H9 (cell line): ENCODE measurements at regions not wholly inside any gene's neighbourhood (a gene's known extent, or its start where the extent isn't known, plus 50 kb on each side); places are given as distances from the start of the nearest gene placed in this dataset.

Source experiments
- DNase-seq: peaks from one replicate; pipeline ENCODE4 v3.0.0-alpha.2; 2017
- H2AFZ ChIP-seq: one replicate; pipeline ENCODE4 v1.6.1; 2013; ENCODE audit warnings: mild to moderate bottlenecking, low read length, control low read depth, moderate library complexity
- H2AK5ac ChIP-seq: 2 replicates; pipeline ENCODE4 v1.6.1; 2013; ENCODE audit warnings: low read length, control low read depth, mixed read lengths; ENCODE audit not compliant: insufficient read length
- H2BK120ac ChIP-seq: one replicate; pipeline ENCODE4 v1.6.1; 2013; ENCODE audit warnings: low read depth, mild to moderate bottlenecking, low read length, control low read depth, inconsistent platforms; ENCODE audit not compliant: poor library complexity, severe bottlenecking
- H2BK12ac ChIP-seq: 2 replicates; pipeline ENCODE4 v1.6.1; 2013; ENCODE audit warnings: low read length, control low read depth, mixed read lengths, low read depth; ENCODE audit not compliant: insufficient read length
- H2BK15ac ChIP-seq: 2 replicates; pipeline ENCODE4 v1.6.1; 2013; ENCODE audit warnings: low read depth, low read length, control low read depth
- H2BK20ac ChIP-seq: one replicate; pipeline ENCODE4 v1.6.1; 2013; ENCODE audit warnings: low read depth, mild to moderate bottlenecking, low read length, control low read depth, inconsistent platforms; ENCODE audit not compliant: poor library complexity, severe bottlenecking
- H2BK5ac ChIP-seq: 2 replicates; pipeline ENCODE4 v1.6.1; 2013; ENCODE audit warnings: low read length, control low read depth, mixed read lengths; ENCODE audit not compliant: insufficient read length
- H3K14ac ChIP-seq: 2 replicates; pipeline ENCODE4 v1.6.1; 2013; ENCODE audit warnings: low read length, control low read depth; ENCODE audit not compliant: insufficient read depth
- H3K18ac ChIP-seq: 2 replicates; pipeline ENCODE4 v1.6.1; 2013; ENCODE audit warnings: low read depth, mild to moderate bottlenecking, mixed read lengths, low read length, control low read depth; ENCODE audit not compliant: insufficient read length
- H3K23ac ChIP-seq: 2 replicates; pipeline ENCODE4 v1.6.1; 2013; ENCODE audit warnings: low read length, control low read depth, mixed read lengths, low read depth; ENCODE audit not compliant: insufficient read length
- H3K23me2 ChIP-seq: 2 replicates; pipeline ENCODE4 v1.6.1; 2013; ENCODE audit warnings: low read depth, mild to moderate bottlenecking, mixed read lengths, low read length, control low read depth; ENCODE audit not compliant: insufficient read length, poor library complexity, severe bottlenecking
- H3K27ac ChIP-seq: 2 replicates; pipeline ENCODE4 v1.5.1; 2013; ENCODE audit warnings: low read length, control low read depth, mixed read lengths, low read depth; ENCODE audit not compliant: insufficient read length
- H3K27me3 ChIP-seq: 2 replicates; pipeline ENCODE4 v1.6.1; 2013; ENCODE audit warnings: low read length, control low read depth, inconsistent platforms; ENCODE audit not compliant: insufficient read depth
- H3K4ac ChIP-seq: 2 replicates; pipeline ENCODE4 v1.6.1; 2013; ENCODE audit warnings: low read depth, mild to moderate bottlenecking, control low read depth, inconsistent platforms, low read length, moderate library complexity
- H3K4me1 ChIP-seq: 2 replicates; pipeline ENCODE4 v1.6.1; 2013; ENCODE audit warnings: low read length, control low read depth, inconsistent platforms; ENCODE audit not compliant: insufficient read depth
- H3K4me2 ChIP-seq: 2 replicates; pipeline ENCODE4 v1.6.1; 2013; ENCODE audit warnings: low read length, control low read depth, mixed read lengths; ENCODE audit not compliant: insufficient read length, insufficient read depth
- H3K56ac ChIP-seq: 2 replicates; pipeline ENCODE4 v1.6.1; 2013; ENCODE audit warnings: low read depth, mild to moderate bottlenecking, mixed read lengths, low read length, control low read depth; ENCODE audit not compliant: insufficient read length
- H3K79me1 ChIP-seq: 2 replicates; pipeline ENCODE4 v1.6.1; 2013; ENCODE audit warnings: low read depth, mild to moderate bottlenecking, moderate library complexity, low read length, control low read depth, inconsistent platforms; ENCODE audit not compliant: insufficient read depth, poor library complexity, severe bottlenecking
- H3K79me2 ChIP-seq: 2 replicates; pipeline ENCODE4 v1.6.1; 2013; ENCODE audit warnings: low read length, control low read depth, inconsistent platforms; ENCODE audit not compliant: insufficient read depth
- H3K9ac ChIP-seq: 2 replicates; pipeline ENCODE4 v1.6.1; 2013; ENCODE audit warnings: low read length, control low read depth, mixed read lengths; ENCODE audit not compliant: insufficient read length; ENCODE audit errors: extremely low read depth
- H3K9me3 ChIP-seq: one replicate; pipeline ENCODE4 v1.6.1; 2013; ENCODE audit warnings: low read depth, low read length, inconsistent platforms; ENCODE audit not compliant: control insufficient read depth
- H3T11ph ChIP-seq: one replicate; pipeline ENCODE4 v1.6.1; 2013; ENCODE audit warnings: mild to moderate bottlenecking, low read length, control low read depth, inconsistent platforms
- H4K20me1 ChIP-seq: one replicate; pipeline ENCODE4 v1.6.1; 2013; ENCODE audit not compliant: control insufficient read depth, insufficient read length, insufficient read depth
- H4K5ac ChIP-seq: 2 replicates; pipeline ENCODE4 v1.6.1; 2013; ENCODE audit warnings: low read depth, mild to moderate bottlenecking, mixed read lengths, low read length, control low read depth; ENCODE audit not compliant: insufficient read length
- H4K8ac ChIP-seq: replicated peaks from 2 replicates; pipeline ENCODE4 v1.6.1; 2013; ENCODE audit warnings: low read length, control low read depth, mixed read lengths, low read depth; ENCODE audit not compliant: insufficient read length
- H4K91ac ChIP-seq: 2 replicates; pipeline ENCODE4 v1.6.1; 2013; ENCODE audit warnings: low read depth, mild to moderate bottlenecking, moderate library complexity, mixed read lengths, low read length, control low read depth; ENCODE audit not compliant: insufficient read length
- H3K27ac Mint-ChIP-seq, 3 experiments: 2 replicates in 2 of 3; 3 replicates in 1 of 3; pipeline ENCODE4 v1.8.0; 2020 to 2021; ENCODE audit warnings: mixed read lengths in 3 of 3, mild to moderate bottlenecking in 1 of 3, moderate library complexity in 1 of 3
- H3K27me3 Mint-ChIP-seq: 2 replicates; pipeline ENCODE4 v1.8.0; 2021; ENCODE audit warnings: low read depth, mild to moderate bottlenecking, moderate library complexity, mixed read lengths
- H3K36me3 Mint-ChIP-seq, 3 experiments: 2 replicates in 2 of 3; 3 replicates in 1 of 3; pipeline ENCODE4 v1.8.0; 2020 to 2021; ENCODE audit warnings: low read depth in 3 of 3, mixed read lengths in 3 of 3; ENCODE audit not compliant: insufficient read depth in 1 of 3
- H3K4me1 Mint-ChIP-seq, 2 experiments: 2 replicates each; pipeline ENCODE4 v1.8.0; 2020; ENCODE audit warnings: mixed read lengths in 2 of 2
- H3K4me3 Mint-ChIP-seq, 2 experiments: 2 replicates in 1 of 2; 3 replicates in 1 of 2; pipeline ENCODE4 v1.8.0; 2020 to 2021; ENCODE audit warnings: mild to moderate bottlenecking in 2 of 2, mixed read lengths in 2 of 2, moderate library complexity in 1 of 2
- H3K9me3 Mint-ChIP-seq, 2 experiments: 2 replicates in 1 of 2; 3 replicates in 1 of 2; pipeline ENCODE4 v1.8.0; 2020; ENCODE audit warnings: mild to moderate bottlenecking in 2 of 2, mixed read lengths in 2 of 2, moderate library complexity in 1 of 2
- CTCF ChIP-seq: fragments of 200-600 bp; sonication (generic); conservative IDR thresholded peaks from 3 replicates; pipeline ENCODE4 v1.8.0; 2021; ENCODE audit warnings: antibody characterized with exemption, mild to moderate bottlenecking
- WGBS: extraction: QIAGEN DNeasy Blood & Tissue Kit; methylation state at CpG from one replicate; pipeline ENCODE4 v1.1.7; 2013; ENCODE audit warnings: missing lambda C conversion rate, low lambda C conversion rate, mixed read lengths; ENCODE audit not compliant: insufficient read length; ENCODE audit errors: extremely low coverage; 5-methylcytosine and 5-hydroxymethylcytosine counted together

GRCh38 chr10:64102916-64103315 lies 581.7 kb downstream of the REEP3 start:
- Mint-ChIP-seq H3K27ac (no peak overlapping the region), H3K9me3 (no peaks in the 10 kb centered on the region; a peak in 1 of 5 replicates), H3K4me3 (no peak overlapping the region), H3K27me3 (peaks cover 2% of the 10 kb centered on the region), H3K36me3 (no peaks in the 10 kb centered on the region), H3K4me1 (peaks cover 0 to 6% of the 10 kb centered on the region in 2 experiments; a peak in 2 of 4 replicates)
- no peaks in the 10 kb centered on the region for H3K23me2 ChIP-seq
- no peaks in the 10 kb centered on the region for H4K20me1 ChIP-seq
- H2BK12ac ChIP-seq, result no peak overlapping the region
- H3K79me2 ChIP-seq, result no peaks in the 10 kb centered on the region
- no peak overlapping the region for H3K9ac ChIP-seq
- no peak overlapping the region for H3K56ac ChIP-seq
- H2AK5ac ChIP-seq, result no peak overlapping the region
- H3K27ac ChIP-seq, result no peak overlapping the region
- H4K5ac ChIP-seq, result no peak overlapping the region
- H3K23ac ChIP-seq, result no peak overlapping the region
- H2BK15ac ChIP-seq, result no peak overlapping the region
- H3K18ac ChIP-seq, result no peak overlapping the region
- no peak overlapping the region for H3K4me2 ChIP-seq
- no peaks in the 10 kb centered on the region for H3K4me1 ChIP-seq
- no CpG with 5 or more reads among the region's 2 CpGs for WGBS
- no peak for TF ChIP-seq CTCF
- no peak overlapping the region for H3T11ph ChIP-seq
- no peaks in the 10 kb centered on the region for H3K79me1 ChIP-seq
- H2BK20ac ChIP-seq, result no peak overlapping the region
- H4K8ac ChIP-seq, result no peak overlapping the region
- H3K14ac ChIP-seq, result no peak overlapping the region
- DNase-seq, result no peak
- H3K27me3 ChIP-seq, result no peaks in the 10 kb centered on the region
- no peak overlapping the region for H2BK5ac ChIP-seq
- H3K9me3 ChIP-seq, result no peaks in the 10 kb centered on the region
- H2BK120ac ChIP-seq, result no peak overlapping the region
- no peak overlapping the region for H2AFZ ChIP-seq
- no peak overlapping the region for H3K4ac ChIP-seq
- no peak overlapping the region for H4K91ac ChIP-seq
